AG10803 (cell line): ENCODE measurements at regions not wholly inside any gene's neighbourhood (a gene's known extent, or its start where the extent isn't known, plus 50 kb on each side); places are given as distances from the start of the nearest gene placed in this dataset.

Experiments used
- DNase-seq: peaks from one replicate; pipeline ENCODE4 v3.0.0; 2010; ENCODE audit warnings: low read depth
- H3K4me3 ChIP-seq: 2 replicates; pipeline ENCODE4 v1.5.1; 2011; ENCODE audit warnings: mild to moderate bottlenecking, low read length, control low read depth
- CTCF ChIP-seq: conservative IDR thresholded peaks from 2 replicates; pipeline ENCODE4 v1.5.1; 2011; ENCODE audit warnings: mild to moderate bottlenecking, low read length, control low read depth, inconsistent platforms

GRCh38 chr5:74156728-74157383, 483.7 kb downstream of the ENC1 start:
- TF ChIP-seq CTCF = no peak
- no peak for DNase-seq
- H3K4me3 ChIP-seq = no peak overlapping the region

- TF ChIP-seq CTCF = no peak
- H3K4me3 ChIP-seq = no peak overlapping the region
- DNase-seq = peak; percentile 34
These were observed 485.0 kb downstream of the ENC1 start for GRCh38 chr5:74155501-74155900.

GRCh38 chr5:74154526-74154925, 486.0 kb downstream of the ENC1 start:
- no peak for TF ChIP-seq CTCF
- no peak overlapping the region for H3K4me3 ChIP-seq
- DNase-seq = no peak

GRCh38 chr5:74153255-74153790, 487.2 kb downstream of the ENC1 start:
- DNase-seq = no peak
- no peak overlapping the region for H3K4me3 ChIP-seq
- TF ChIP-seq CTCF = no peak

GRCh38 chr5:74152625-74153254, 487.8 kb downstream of the ENC1 start:
- DNase-seq = no peak
- H3K4me3 ChIP-seq = no peak overlapping the region
- TF ChIP-seq CTCF = no peak

- H3K4me3 ChIP-seq = no peak overlapping the region
- no peak for TF ChIP-seq CTCF
- no peak for DNase-seq
These were observed 488.4 kb downstream of the ENC1 start for GRCh38 chr5:74152136-74152535.

- peak; percentile 81 for DNase-seq
- no peak overlapping the region for H3K4me3 ChIP-seq
- TF ChIP-seq CTCF = no peak
These were observed 491.1 kb downstream of the ENC1 start for GRCh38 chr5:74149395-74149794.
